ENCODE measurements at regions not wholly inside any gene's neighbourhood (a gene's known extent, or its start where the extent isn't known, plus 50 kb on each side); places are given as distances from the start of the nearest gene placed in this dataset.

DNA sequence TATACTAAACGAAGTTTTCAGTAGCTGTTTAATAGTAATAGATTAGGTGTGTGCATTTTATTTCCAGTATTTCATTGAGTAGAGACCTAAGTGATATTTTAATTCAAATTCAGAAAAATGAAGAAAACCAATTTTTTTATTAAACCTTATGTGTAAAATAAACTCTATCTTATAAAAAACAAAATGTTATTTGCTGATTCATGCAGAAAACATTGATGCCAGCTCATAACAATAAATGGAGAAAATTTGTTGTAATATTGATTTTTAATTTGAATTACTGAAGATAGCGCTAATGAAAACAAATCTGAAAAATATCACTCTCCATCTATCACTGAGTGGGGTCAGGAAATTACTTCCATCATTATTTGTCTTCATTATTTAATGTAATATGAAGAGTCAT lies 1177.8 kb upstream of the SEMA6A start (continued):
- TF ChIP-seq TCF7 (CRISPR knock-in tag; IDR thresholded peaks at IDR 0.05; ENCODE audit: low read depth) (no peak), RORB (CRISPR knock-in tag; IDR thresholded peaks at IDR 0.05) (no peak), GTF2I (CRISPR knock-in tag; conservative IDR thresholded peaks at IDR 0.05) (no peak), PRRX2 (CRISPR knock-in tag; IDR thresholded peaks at IDR 0.05) (no peak)

DNA sequence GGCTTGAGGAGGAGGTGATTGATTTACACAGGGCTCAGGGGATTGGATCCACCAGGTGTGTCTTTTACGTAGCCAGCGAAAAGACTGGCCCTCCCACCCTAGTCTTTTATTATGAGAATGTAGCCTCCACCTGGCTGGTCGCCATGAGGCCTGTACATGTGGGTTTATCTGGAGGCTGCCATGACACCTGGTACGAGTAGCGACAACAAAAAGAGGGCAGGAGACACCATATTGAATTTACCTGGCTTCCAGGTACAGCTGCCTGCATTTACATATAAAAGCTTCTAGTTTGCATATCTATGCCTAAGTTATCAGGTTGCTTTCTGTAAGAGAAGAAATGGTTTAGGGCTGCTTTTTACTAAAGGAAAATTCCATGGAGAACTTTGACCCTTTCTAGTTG lies 1173.7 kb upstream of the SEMA6A start:
- TF ChIP-seq ZNF396 (CRISPR knock-in tag; IDR thresholded peaks at IDR 0.05; ENCODE audit: borderline replicate concordance), result 0 out of 2 replicates have a peak, but pooled peaks have one; percentile 65
- TF ChIP-seq, protein P1, sequence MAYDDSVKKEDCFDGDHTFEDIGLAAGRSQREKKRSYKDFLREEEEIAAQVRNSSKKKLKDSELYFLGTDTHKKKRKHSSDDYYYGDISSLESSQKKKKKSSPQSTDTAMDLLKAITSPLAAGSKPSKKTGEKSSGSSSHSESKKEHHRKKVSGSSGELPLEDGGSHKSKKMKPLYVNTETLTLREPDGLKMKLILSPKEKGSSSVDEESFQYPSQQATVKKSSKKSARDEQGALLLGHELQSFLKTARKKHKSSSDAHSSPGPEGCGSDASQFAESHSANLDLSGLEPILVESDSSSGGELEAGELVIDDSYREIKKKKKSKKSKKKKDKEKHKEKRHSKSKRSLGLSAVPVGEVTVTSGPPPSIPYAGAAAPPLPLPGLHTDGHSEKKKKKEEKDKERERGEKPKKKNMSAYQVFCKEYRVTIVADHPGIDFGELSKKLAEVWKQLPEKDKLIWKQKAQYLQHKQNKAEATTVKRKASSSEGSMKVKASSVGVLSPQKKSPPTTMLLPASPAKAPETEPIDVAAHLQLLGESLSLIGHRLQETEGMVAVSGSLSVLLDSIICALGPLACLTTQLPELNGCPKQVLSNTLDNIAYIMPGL (CRISPR knock-in tag; IDR thresholded peaks at IDR 0.05), result no peak
- TF ChIP-seq ZNF317 (CRISPR knock-in tag; IDR thresholded peaks at IDR 0.05; ENCODE audit: borderline replicate concordance, low read depth), result no peak
- TF ChIP-seq, protein P2, sequence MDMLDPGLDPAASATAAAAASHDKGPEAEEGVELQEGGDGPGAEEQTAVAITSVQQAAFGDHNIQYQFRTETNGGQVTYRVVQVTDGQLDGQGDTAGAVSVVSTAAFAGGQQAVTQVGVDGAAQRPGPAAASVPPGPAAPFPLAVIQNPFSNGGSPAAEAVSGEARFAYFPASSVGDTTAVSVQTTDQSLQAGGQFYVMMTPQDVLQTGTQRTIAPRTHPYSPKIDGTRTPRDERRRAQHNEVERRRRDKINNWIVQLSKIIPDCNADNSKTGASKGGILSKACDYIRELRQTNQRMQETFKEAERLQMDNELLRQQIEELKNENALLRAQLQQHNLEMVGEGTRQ (CRISPR knock-in tag; IDR thresholded peaks at IDR 0.05), result no peak
- TF ChIP-seq SP1 (CRISPR knock-in tag; conservative IDR thresholded peaks at IDR 0.05), result no peak
- TF ChIP-seq FOXK1 (CRISPR knock-in tag; IDR thresholded peaks at IDR 0.05), result no peak
- no peak for TF ChIP-seq ZNF121 (CRISPR knock-in tag; IDR thresholded peaks at IDR 0.05)
- TF ChIP-seq CREB1 (CRISPR knock-in tag; IDR thresholded peaks at IDR 0.05), result no peak
- H3K36me3 Mint-ChIP-seq, result peaks cover 4% of the 10 kb centered on the region; the same call in 1 of the 2 replicates
- peak overlapping the region; percentile 25; the same call in 1 of the 2 replicates for H3K27ac Mint-ChIP-seq
- peaks cover 12% of the 10 kb centered on the region for H3K9me3 Mint-ChIP-seq
- ChIA-PET CTCF (no interaction called here), POLR2A (no interaction called here)
- ATAC-seq, result peak; percentile 91
- no peaks in the 10 kb centered on the region for H3K27me3 Mint-ChIP-seq (ENCODE audit: low read depth)
- no peak overlapping the region for H3K4me3 Mint-ChIP-seq
- DNase-seq (ENCODE audit: low spot score), result peak; percentile 14
- H3K4me1 Mint-ChIP-seq, result peaks cover 19% of the 10 kb centered on the region

DNA sequence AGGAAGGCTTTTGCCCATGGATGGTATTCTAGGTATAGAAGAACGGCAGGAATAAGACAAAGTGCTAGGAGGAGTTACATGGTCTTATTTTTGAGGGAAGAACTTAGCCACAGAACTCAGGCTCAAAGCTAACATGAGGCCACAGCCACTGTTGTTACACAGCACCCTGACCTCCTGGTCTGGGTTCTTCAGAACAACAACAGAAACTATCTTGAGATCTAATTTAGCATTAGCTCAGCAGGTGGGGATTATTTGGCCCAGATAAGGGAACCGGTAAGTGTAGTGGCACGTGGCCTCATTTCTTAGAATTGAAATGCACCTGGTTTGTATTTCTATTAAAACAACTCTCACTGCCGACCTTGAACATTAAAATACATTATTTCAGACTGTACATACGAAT lies 1168.7 kb upstream of the SEMA6A start:
- DNase-seq (ENCODE audit: low spot score) (no peak), ATAC-seq (no peak)
- Mint-ChIP-seq H3K4me3 (no peak overlapping the region), H3K27ac (no peak overlapping the region), H3K4me1 (peaks cover 11% of the 10 kb centered on the region), H3K27me3 (ENCODE audit: low read depth) (no peaks in the 10 kb centered on the region), H3K9me3 (peaks cover 8% of the 10 kb centered on the region), H3K36me3 (peaks cover 3% of the 10 kb centered on the region; the same call in 1 of the 2 replicates)
- POLR2A ChIA-PET, result interaction anchor here (0.6 kb wide), 1 partner anchor 1209 kb away, joined by 3 read pairs; no protein-coding TSS in a partner anchor
- CTCF ChIA-PET, result no interaction called here
- TF ChIP-seq, protein P2 (CRISPR knock-in tag; IDR thresholded peaks at IDR 0.05), result no peak
- TF ChIP-seq MYBL2 (CRISPR knock-in tag; IDR thresholded peaks at IDR 0.05) (no peak), KAT7 (CRISPR knock-in tag; IDR thresholded peaks at IDR 0.05; ENCODE audit: borderline replicate concordance) (no peak), NFE2L1 (CRISPR knock-in tag; IDR thresholded peaks at IDR 0.05) (no peak)
- TF ChIP-seq, protein P3, sequence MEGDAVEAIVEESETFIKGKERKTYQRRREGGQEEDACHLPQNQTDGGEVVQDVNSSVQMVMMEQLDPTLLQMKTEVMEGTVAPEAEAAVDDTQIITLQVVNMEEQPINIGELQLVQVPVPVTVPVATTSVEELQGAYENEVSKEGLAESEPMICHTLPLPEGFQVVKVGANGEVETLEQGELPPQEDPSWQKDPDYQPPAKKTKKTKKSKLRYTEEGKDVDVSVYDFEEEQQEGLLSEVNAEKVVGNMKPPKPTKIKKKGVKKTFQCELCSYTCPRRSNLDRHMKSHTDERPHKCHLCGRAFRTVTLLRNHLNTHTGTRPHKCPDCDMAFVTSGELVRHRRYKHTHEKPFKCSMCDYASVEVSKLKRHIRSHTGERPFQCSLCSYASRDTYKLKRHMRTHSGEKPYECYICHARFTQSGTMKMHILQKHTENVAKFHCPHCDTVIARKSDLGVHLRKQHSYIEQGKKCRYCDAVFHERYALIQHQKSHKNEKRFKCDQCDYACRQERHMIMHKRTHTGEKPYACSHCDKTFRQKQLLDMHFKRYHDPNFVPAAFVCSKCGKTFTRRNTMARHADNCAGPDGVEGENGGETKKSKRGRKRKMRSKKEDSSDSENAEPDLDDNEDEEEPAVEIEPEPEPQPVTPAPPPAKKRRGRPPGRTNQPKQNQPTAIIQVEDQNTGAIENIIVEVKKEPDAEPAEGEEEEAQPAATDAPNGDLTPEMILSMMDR (IDR thresholded peaks at IDR 0.05), result no peak
- TF ChIP-seq, protein P4, sequence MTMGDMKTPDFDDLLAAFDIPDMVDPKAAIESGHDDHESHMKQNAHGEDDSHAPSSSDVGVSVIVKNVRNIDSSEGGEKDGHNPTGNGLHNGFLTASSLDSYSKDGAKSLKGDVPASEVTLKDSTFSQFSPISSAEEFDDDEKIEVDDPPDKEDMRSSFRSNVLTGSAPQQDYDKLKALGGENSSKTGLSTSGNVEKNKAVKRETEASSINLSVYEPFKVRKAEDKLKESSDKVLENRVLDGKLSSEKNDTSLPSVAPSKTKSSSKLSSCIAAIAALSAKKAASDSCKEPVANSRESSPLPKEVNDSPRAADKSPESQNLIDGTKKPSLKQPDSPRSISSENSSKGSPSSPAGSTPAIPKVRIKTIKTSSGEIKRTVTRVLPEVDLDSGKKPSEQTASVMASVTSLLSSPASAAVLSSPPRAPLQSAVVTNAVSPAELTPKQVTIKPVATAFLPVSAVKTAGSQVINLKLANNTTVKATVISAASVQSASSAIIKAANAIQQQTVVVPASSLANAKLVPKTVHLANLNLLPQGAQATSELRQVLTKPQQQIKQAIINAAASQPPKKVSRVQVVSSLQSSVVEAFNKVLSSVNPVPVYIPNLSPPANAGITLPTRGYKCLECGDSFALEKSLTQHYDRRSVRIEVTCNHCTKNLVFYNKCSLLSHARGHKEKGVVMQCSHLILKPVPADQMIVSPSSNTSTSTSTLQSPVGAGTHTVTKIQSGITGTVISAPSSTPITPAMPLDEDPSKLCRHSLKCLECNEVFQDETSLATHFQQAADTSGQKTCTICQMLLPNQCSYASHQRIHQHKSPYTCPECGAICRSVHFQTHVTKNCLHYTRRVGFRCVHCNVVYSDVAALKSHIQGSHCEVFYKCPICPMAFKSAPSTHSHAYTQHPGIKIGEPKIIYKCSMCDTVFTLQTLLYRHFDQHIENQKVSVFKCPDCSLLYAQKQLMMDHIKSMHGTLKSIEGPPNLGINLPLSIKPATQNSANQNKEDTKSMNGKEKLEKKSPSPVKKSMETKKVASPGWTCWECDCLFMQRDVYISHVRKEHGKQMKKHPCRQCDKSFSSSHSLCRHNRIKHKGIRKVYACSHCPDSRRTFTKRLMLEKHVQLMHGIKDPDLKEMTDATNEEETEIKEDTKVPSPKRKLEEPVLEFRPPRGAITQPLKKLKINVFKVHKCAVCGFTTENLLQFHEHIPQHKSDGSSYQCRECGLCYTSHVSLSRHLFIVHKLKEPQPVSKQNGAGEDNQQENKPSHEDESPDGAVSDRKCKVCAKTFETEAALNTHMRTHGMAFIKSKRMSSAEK (CRISPR knock-in tag; IDR thresholded peaks at IDR 0.05; ENCODE audit: borderline replicate concordance), result no peak
